ENCODE measurements at regions not wholly inside any gene's neighbourhood (a gene's known extent, or its start where the extent isn't known, plus 50 kb on each side); places are given as distances from the start of the nearest gene placed in this dataset.

GRCh38 chr1:222239130-222239529, 308.8 kb downstream of the HHIPL2 start:
- no peak overlapping the region for H4K5ac ChIP-seq (ENCODE audit: insufficient read length, low read depth, low read length)
- no peaks in the 10 kb centered on the region for H3K9me3 ChIP-seq (ENCODE audit: control insufficient read depth, low read depth, low read length)
- H2BK120ac ChIP-seq (ENCODE audit: low read depth, low read length, poor library complexity, severe bottlenecking), result no peak overlapping the region
- H3K56ac ChIP-seq (ENCODE audit: insufficient read length, low read depth, low read length), result no peak overlapping the region
- no peak for DNase-seq
- no peak overlapping the region for H3K18ac ChIP-seq (ENCODE audit: insufficient read length, low read depth, low read length)
- no peak overlapping the region for H3K9ac ChIP-seq (ENCODE audit: extremely low read depth, insufficient read length, low read length)
- peaks cover 7% of the 10 kb centered on the region; the same call in 1 of the 2 replicates for H3K4me1 ChIP-seq (ENCODE audit: insufficient read depth, low read length)
- H3K4ac ChIP-seq (ENCODE audit: low read depth, low read length), result no peak overlapping the region
- H3K27me3 Mint-ChIP-seq (ENCODE audit: low read depth), result no peaks in the 10 kb centered on the region
- H3K36me3 Mint-ChIP-seq (ENCODE audit: insufficient read depth in 1 of 3, low read depth in 3 of 3), result no peaks in the 10 kb centered on the region; a peak in 1 of 7 replicates
- H2BK15ac ChIP-seq (ENCODE audit: low read depth, low read length), result no peak overlapping the region
- H3K9me3 Mint-ChIP-seq, result no peaks in the 10 kb centered on the region; a peak in 1 of 5 replicates
- H3T11ph ChIP-seq (ENCODE audit: low read length), result no peak overlapping the region
- H3K27ac ChIP-seq (ENCODE audit: insufficient read length, low read depth, low read length), result no peak overlapping the region
- H3K23ac ChIP-seq (ENCODE audit: insufficient read length, low read depth, low read length), result no peak overlapping the region
- H2BK12ac ChIP-seq (ENCODE audit: insufficient read length, low read depth, low read length), result no peak overlapping the region
- no peak for TF ChIP-seq CTCF (conservative IDR thresholded peaks at IDR 0.05)
- no peak overlapping the region for H2BK20ac ChIP-seq (ENCODE audit: low read depth, low read length, poor library complexity, severe bottlenecking)
- no peaks in the 10 kb centered on the region for H3K79me2 ChIP-seq (ENCODE audit: insufficient read depth, low read length)
- no peak overlapping the region for H2BK5ac ChIP-seq (ENCODE audit: insufficient read length, low read length)
- peaks cover 15 to 29% of the 10 kb centered on the region in 2 experiments for H3K4me1 Mint-ChIP-seq
- H3K4me2 ChIP-seq (ENCODE audit: insufficient read depth, insufficient read length, low read length), result no peak overlapping the region
- no peaks in the 10 kb centered on the region for H3K79me1 ChIP-seq (ENCODE audit: insufficient read depth, low read depth, low read length, poor library complexity, severe bottlenecking)
- H3K27me3 ChIP-seq (ENCODE audit: insufficient read depth, low read length), result no peaks in the 10 kb centered on the region
- H4K20me1 ChIP-seq (ENCODE audit: control insufficient read depth, insufficient read depth, insufficient read length), result no peaks in the 10 kb centered on the region
- no peaks in the 10 kb centered on the region for H3K23me2 ChIP-seq (ENCODE audit: insufficient read length, low read depth, low read length, poor library complexity, severe bottlenecking)
- no peak overlapping the region for H3K27ac Mint-ChIP-seq
- no peak overlapping the region for H4K91ac ChIP-seq (ENCODE audit: insufficient read length, low read depth, low read length)
- H2AFZ ChIP-seq (ENCODE audit: low read length), result no peak overlapping the region
- no peak overlapping the region for H4K8ac ChIP-seq (replicated peaks; ENCODE audit: insufficient read length, low read depth, low read length)
- no peak overlapping the region for H3K4me3 Mint-ChIP-seq
- H2AK5ac ChIP-seq (ENCODE audit: insufficient read length, low read length), result no peak overlapping the region
- WGBS (ENCODE audit: extremely low coverage, insufficient read length, low lambda C conversion rate), result no CpG with 5 or more reads among the region's 1 CpG
- H3K14ac ChIP-seq (ENCODE audit: insufficient read depth, low read length), result no peak overlapping the region
